HEK293 (cell line): ENCODE measurements at regions not wholly inside any gene's neighbourhood (a gene's known extent, or its start where the extent isn't known, plus 50 kb on each side); places are given as distances from the start of the nearest gene placed in this dataset.

ENCODE experiments used
- BCL11A ChIP-seq: fragments of 450-650 bp; formaldehyde crosslinking; IDR thresholded peaks from 2 replicates; pipeline ENCODE4 v1.5.1; 2016; ENCODE audit warnings: low read depth, missing biosample characterization, missing genetic modification characterization
- CTCF ChIP-seq: fragments of 450-650 bp; formaldehyde crosslinking; IDR thresholded peaks from 2 replicates; pipeline ENCODE4 v1.5.1; 2016; ENCODE audit warnings: missing biosample characterization, missing genetic modification characterization
- YY1 ChIP-seq: fragments of 450-650 bp; formaldehyde crosslinking; IDR thresholded peaks from 2 replicates; pipeline ENCODE4 v1.5.1; 2018; ENCODE audit warnings: missing biosample characterization, missing genetic modification characterization
- ZNF132 ChIP-seq: fragments of 450-650 bp; formaldehyde crosslinking; IDR thresholded peaks from 2 replicates; pipeline ENCODE4 v1.5.1; 2017; ENCODE audit warnings: missing biosample characterization, missing genetic modification characterization, borderline replicate concordance
- ZNF140 ChIP-seq: fragments of 450-650 bp; formaldehyde crosslinking; IDR thresholded peaks from 2 replicates; pipeline ENCODE4 v1.5.1; 2016; ENCODE audit warnings: missing biosample characterization, missing genetic modification characterization
- ZNF514 ChIP-seq: fragments of 450-650 bp; formaldehyde crosslinking; IDR thresholded peaks from 2 replicates; pipeline ENCODE4 v1.5.1; 2016; ENCODE audit warnings: missing biosample characterization, missing genetic modification characterization
- ZNF549 ChIP-seq: fragments of 450-650 bp; IDR thresholded peaks from 2 replicates; pipeline ENCODE4 v1.5.1; 2018; ENCODE audit warnings: missing biosample characterization, missing genetic modification characterization, mild to moderate bottlenecking, inconsistent platforms, moderate library complexity
- ZNF768 ChIP-seq: fragments of 450-650 bp; formaldehyde crosslinking; IDR thresholded peaks from 2 replicates; pipeline ENCODE4 v1.5.1; 2018; ENCODE audit warnings: missing biosample characterization, mild to moderate bottlenecking, missing genetic modification characterization
- TF ChIP-seq, protein P1 (sequence below): fragments of 450-650 bp; formaldehyde crosslinking; IDR thresholded peaks from 2 replicates; pipeline ENCODE4 v1.5.1; 2016; ENCODE audit warnings: missing biosample characterization, missing genetic modification characterization
- TF ChIP-seq, protein P2 (sequence below): fragments of 450-650 bp; formaldehyde crosslinking; IDR thresholded peaks from 2 replicates; pipeline ENCODE4 v1.5.1; 2016; ENCODE audit warnings: missing biosample characterization, missing genetic modification characterization
- TF ChIP-seq, protein P3 (sequence below): sonication (generic); formaldehyde crosslinking; IDR thresholded peaks from 2 replicates; pipeline ENCODE4 v1.8.1; 2022; ENCODE audit warnings: mild to moderate bottlenecking, moderate library complexity, missing genetic modification reagents

DNA sequence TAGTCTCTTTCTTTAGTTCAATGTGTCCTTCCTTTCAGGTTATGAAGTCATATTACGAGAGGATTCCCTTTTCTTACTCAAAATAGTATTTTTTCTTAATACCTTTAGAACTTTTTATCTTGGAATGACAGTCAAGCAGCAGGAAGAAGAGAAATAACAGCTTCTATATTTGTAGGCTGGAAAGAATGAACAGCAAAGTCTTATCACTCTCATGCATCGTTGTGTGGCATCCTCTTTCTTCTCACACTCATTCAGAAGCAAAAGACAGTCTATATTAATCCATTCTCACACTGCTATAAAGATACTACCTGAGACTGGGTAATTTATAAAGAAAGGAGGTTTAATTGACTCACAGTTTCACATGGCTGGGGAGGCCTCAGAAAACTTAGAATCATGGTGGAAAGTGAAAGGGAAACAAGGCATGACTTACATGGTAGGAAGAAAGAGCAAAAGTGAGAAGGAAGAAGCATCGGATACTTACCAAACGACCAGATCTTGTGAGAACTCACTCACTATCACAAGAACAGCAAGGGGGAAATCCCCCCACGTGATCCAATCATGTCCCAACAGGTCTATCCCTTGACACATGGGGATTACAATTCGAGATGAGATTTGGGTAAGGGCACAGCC is 1646.1 kb upstream of the CDH6 start:
- TF ChIP-seq ZNF549 (tag by site-specific recombination) (no peak), CTCF (tag by site-specific recombination) (no peak), ZNF140 (tag by site-specific recombination) (no peak), ZNF132 (tag by site-specific recombination) (no peak), ZNF514 (tag by site-specific recombination) (no peak), BCL11A (tag by site-specific recombination) (no peak), YY1 (tag by site-specific recombination) (no peak), ZNF768 (no peak)
- TF ChIP-seq, protein P1, sequence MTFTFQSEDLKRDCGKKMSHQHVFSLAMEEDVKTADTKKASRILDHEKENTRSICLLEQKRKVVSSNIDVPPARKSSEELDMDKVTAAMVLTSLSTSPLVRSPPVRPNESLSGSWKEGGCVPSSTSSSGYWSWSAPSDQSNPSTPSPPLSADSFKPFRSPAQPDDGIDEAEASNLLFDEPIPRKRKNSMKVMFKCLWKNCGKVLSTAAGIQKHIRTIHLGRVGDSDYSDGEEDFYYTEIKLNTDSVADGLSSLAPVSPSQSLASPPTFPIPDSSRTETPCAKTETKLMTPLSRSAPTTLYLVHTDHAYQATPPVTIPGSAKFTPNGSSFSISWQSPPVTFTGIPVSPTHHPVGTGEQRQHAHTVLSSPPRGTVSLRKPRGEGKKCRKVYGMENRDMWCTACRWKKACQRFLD (tag by site-specific recombination) = no peak
- TF ChIP-seq, protein P2, sequence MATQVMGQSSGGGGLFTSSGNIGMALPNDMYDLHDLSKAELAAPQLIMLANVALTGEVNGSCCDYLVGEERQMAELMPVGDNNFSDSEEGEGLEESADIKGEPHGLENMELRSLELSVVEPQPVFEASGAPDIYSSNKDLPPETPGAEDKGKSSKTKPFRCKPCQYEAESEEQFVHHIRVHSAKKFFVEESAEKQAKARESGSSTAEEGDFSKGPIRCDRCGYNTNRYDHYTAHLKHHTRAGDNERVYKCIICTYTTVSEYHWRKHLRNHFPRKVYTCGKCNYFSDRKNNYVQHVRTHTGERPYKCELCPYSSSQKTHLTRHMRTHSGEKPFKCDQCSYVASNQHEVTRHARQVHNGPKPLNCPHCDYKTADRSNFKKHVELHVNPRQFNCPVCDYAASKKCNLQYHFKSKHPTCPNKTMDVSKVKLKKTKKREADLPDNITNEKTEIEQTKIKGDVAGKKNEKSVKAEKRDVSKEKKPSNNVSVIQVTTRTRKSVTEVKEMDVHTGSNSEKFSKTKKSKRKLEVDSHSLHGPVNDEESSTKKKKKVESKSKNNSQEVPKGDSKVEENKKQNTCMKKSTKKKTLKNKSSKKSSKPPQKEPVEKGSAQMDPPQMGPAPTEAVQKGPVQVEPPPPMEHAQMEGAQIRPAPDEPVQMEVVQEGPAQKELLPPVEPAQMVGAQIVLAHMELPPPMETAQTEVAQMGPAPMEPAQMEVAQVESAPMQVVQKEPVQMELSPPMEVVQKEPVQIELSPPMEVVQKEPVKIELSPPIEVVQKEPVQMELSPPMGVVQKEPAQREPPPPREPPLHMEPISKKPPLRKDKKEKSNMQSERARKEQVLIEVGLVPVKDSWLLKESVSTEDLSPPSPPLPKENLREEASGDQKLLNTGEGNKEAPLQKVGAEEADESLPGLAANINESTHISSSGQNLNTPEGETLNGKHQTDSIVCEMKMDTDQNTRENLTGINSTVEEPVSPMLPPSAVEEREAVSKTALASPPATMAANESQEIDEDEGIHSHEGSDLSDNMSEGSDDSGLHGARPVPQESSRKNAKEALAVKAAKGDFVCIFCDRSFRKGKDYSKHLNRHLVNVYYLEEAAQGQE (tag by site-specific recombination) = no peak
- TF ChIP-seq, protein P3, sequence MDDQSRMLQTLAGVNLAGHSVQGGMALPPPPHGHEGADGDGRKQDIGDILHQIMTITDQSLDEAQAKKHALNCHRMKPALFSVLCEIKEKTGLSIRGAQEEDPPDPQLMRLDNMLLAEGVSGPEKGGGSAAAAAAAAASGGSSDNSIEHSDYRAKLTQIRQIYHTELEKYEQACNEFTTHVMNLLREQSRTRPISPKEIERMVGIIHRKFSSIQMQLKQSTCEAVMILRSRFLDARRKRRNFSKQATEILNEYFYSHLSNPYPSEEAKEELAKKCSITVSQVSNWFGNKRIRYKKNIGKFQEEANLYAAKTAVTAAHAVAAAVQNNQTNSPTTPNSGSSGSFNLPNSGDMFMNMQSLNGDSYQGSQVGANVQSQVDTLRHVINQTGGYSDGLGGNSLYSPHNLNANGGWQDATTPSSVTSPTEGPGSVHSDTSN = no peak
